Neural cell (in vitro differentiated cells): ENCODE measurements at regions not wholly inside any gene's neighbourhood (a gene's known extent, or its start where the extent isn't known, plus 50 kb on each side); places are given as distances from the start of the nearest gene placed in this dataset.

ENCODE experiments used
- H2AFZ ChIP-seq: fragments of 200-600, 300-800 bp; sonication (generic), shearing (Covaris generic); 2 replicates; pipeline ENCODE4 v1.6.0; 2014; ENCODE audit warnings: low read depth, mild to moderate bottlenecking, antibody characterized with exemption, low read length, moderate library complexity
- H3F3A ChIP-seq: fragments of 200-600 bp; shearing (Covaris generic); 2 replicates; pipeline ENCODE4 v1.6.1; 2016; ENCODE audit warnings: mild to moderate bottlenecking, moderate library complexity, mixed read lengths, antibody characterized with exemption, low read length; ENCODE audit not compliant: insufficient read depth, poor library complexity, severe bottlenecking
- H3K27ac ChIP-seq: fragments of 200-600, 300-800 bp; sonication (generic), shearing (Covaris generic); 2 replicates; pipeline ENCODE4 v1.5.1; 2014; ENCODE audit warnings: mild to moderate bottlenecking, low read length, moderate library complexity
- H3K27me3 ChIP-seq: fragments of 300-800, 200-600 bp; sonication (generic), shearing (Covaris generic); 2 replicates; pipeline ENCODE4 v1.6.0; 2014; ENCODE audit warnings: mild to moderate bottlenecking, low read depth, low read length, moderate library complexity; ENCODE audit not compliant: insufficient read depth
- H3K36me3 ChIP-seq: fragments of 300-800, 200-600 bp; sonication (generic), shearing (Covaris generic); 2 replicates; pipeline ENCODE4 v1.5.1; 2014; ENCODE audit warnings: mild to moderate bottlenecking, antibody characterized with exemption, low read length, moderate library complexity; ENCODE audit not compliant: insufficient read depth
- H3K4me2 ChIP-seq: fragments of 300-800, 200-600 bp; sonication (generic), shearing (Covaris generic); 2 replicates; pipeline ENCODE4 v1.6.0; 2014; ENCODE audit warnings: mild to moderate bottlenecking, low read length
- H3K4me3 ChIP-seq: fragments of 300-800, 200-600 bp; sonication (generic), shearing (Covaris generic); 2 replicates; pipeline ENCODE4 v1.5.1; 2014; ENCODE audit warnings: mild to moderate bottlenecking, low read length, moderate library complexity
- H3K79me2 ChIP-seq: fragments of 200-600 bp; shearing (Covaris generic); replicated peaks from 2 replicates; pipeline ENCODE4 v1.6.0; 2014; ENCODE audit warnings: mild to moderate bottlenecking, low read length, moderate library complexity; ENCODE audit not compliant: insufficient read depth
- H3K9ac ChIP-seq: fragments of 300-800, 200-600 bp; sonication (generic), shearing (Covaris generic); 2 replicates; pipeline ENCODE4 v1.6.1; 2016; ENCODE audit warnings: mild to moderate bottlenecking, low read length, mixed read lengths
- H3K9me2 ChIP-seq: fragments of 200-600 bp; shearing (Covaris generic); 2 replicates; pipeline ENCODE4 v1.6.1; 2016; ENCODE audit warnings: mild to moderate bottlenecking, low read length, mixed read lengths; ENCODE audit not compliant: insufficient read depth
- H3K9me3 ChIP-seq: fragments of 200-600, 300-800 bp; sonication (generic), shearing (Covaris generic); 2 replicates; pipeline ENCODE4 v1.6.1; 2016; ENCODE audit warnings: mild to moderate bottlenecking, mixed run types, low read length, moderate library complexity, mixed read lengths
- H4K20me1 ChIP-seq: fragments of 200-600 bp; shearing (Covaris generic); 2 replicates; pipeline ENCODE4 v1.6.1; 2016; ENCODE audit warnings: mild to moderate bottlenecking, mixed run types; ENCODE audit not compliant: insufficient read depth
- CTCF ChIP-seq: fragments of 450-650 bp; IDR thresholded peaks from 2 replicates; pipeline ENCODE4 v1.5.1; 2014; ENCODE audit warnings: antibody characterized with exemption, mild to moderate bottlenecking, moderate library complexity; ENCODE audit not compliant: poor library complexity, severe bottlenecking
- EP300 ChIP-seq: fragments of 450-650 bp; conservative IDR thresholded peaks from 2 replicates; pipeline ENCODE4 v1.6.1; 2014; ENCODE audit warnings: antibody characterized with exemption, mild to moderate bottlenecking, moderate library complexity; ENCODE audit not compliant: poor library complexity, severe bottlenecking
- EZH2 ChIP-seq: fragments of 200-600, 300-800 bp; shearing (Covaris generic), sonication (generic); IDR thresholded peaks from 2 replicates; pipeline ENCODE4 v1.6.1; 2014; ENCODE audit warnings: antibody characterized with exemption, low read length, borderline replicate concordance, mild to moderate bottlenecking; ENCODE audit not compliant: insufficient read depth, poor library complexity, severe bottlenecking
- MXI1 ChIP-seq: fragments of 450-650 bp; conservative IDR thresholded peaks from 2 replicates; pipeline ENCODE4 v1.6.1; 2014; ENCODE audit warnings: antibody characterized with exemption, mild to moderate bottlenecking; ENCODE audit not compliant: poor library complexity, severe bottlenecking
- POLR2AphosphoS5 ChIP-seq: IDR thresholded peaks from 2 replicates; pipeline ENCODE4 v1.6.1; 2012
- RAD21 ChIP-seq: fragments of 450-650 bp; conservative IDR thresholded peaks from 2 replicates; pipeline ENCODE4 v1.6.1; 2014; ENCODE audit warnings: antibody characterized with exemption, mild to moderate bottlenecking, moderate library complexity
- REST ChIP-seq: IDR thresholded peaks from 2 replicates; pipeline ENCODE4 v1.6.1; 2012; ENCODE audit warnings: borderline replicate concordance
- SMC3 ChIP-seq: fragments of 450-650 bp; conservative IDR thresholded peaks from 2 replicates; pipeline ENCODE4 v1.6.1; 2014; ENCODE audit warnings: antibody characterized with exemption, mild to moderate bottlenecking, moderate library complexity; ENCODE audit not compliant: poor library complexity
- TAF1 ChIP-seq: IDR thresholded peaks from 2 replicates; pipeline ENCODE4 v1.6.1; 2012; ENCODE audit warnings: low read depth

GRCh38 chr13:105220881-105221280, 1314.6 kb downstream of the EFNB2 start:
- H3K36me3 ChIP-seq: no peaks in the 10 kb centered on the region
- no peak overlapping the region for H3K27ac ChIP-seq
- no peak overlapping the region for H3K9ac ChIP-seq
- H3K9me3 ChIP-seq: no peaks in the 10 kb centered on the region
- H4K20me1 ChIP-seq: no peaks in the 10 kb centered on the region
- H3F3A ChIP-seq: no peaks in the 10 kb centered on the region
- no peaks in the 10 kb centered on the region for H3K27me3 ChIP-seq
- TF ChIP-seq SMC3 (no peak), CTCF (no peak), REST (no peak), MXI1 (no peak), RAD21 (no peak), TAF1 (no peak), EP300 (no peak), POLR2AphosphoS5 (no peak), EZH2 (no peak)
- H2AFZ ChIP-seq: no peak overlapping the region
- H3K4me3 ChIP-seq: no peak overlapping the region
- no peak overlapping the region for H3K4me2 ChIP-seq
- no peaks in the 10 kb centered on the region for H3K79me2 ChIP-seq
- no peaks in the 10 kb centered on the region for H3K9me2 ChIP-seq

- Histone ChIP-seq H3F3A (no peaks in the 10 kb centered on the region), H3K27me3 (no peaks in the 10 kb centered on the region), H3K9me3 (no peaks in the 10 kb centered on the region), H4K20me1 (no peaks in the 10 kb centered on the region), H3K36me3 (no peaks in the 10 kb centered on the region), H3K9ac (no peak overlapping the region), H3K4me2 (no peak overlapping the region), H3K27ac (no peak overlapping the region), H3K9me2 (no peaks in the 10 kb centered on the region), H3K4me3 (no peak overlapping the region), H3K79me2 (no peaks in the 10 kb centered on the region), H2AFZ (no peak overlapping the region)
- TF ChIP-seq RAD21: no peak
- no peak for TF ChIP-seq EZH2
Measured at GRCh38 chr13:105220063-105220462, 1315.4 kb downstream of the EFNB2 start.

- Histone ChIP-seq H3K4me2 (no peak overlapping the region), H3K36me3 (no peaks in the 10 kb centered on the region), H3K4me3 (no peak overlapping the region), H4K20me1 (no peaks in the 10 kb centered on the region), H3K9me2 (no peaks in the 10 kb centered on the region), H3K79me2 (no peaks in the 10 kb centered on the region), H3F3A (no peaks in the 10 kb centered on the region), H3K9me3 (no peaks in the 10 kb centered on the region), H3K27ac (no peak overlapping the region), H3K9ac (no peak overlapping the region), H2AFZ (no peak overlapping the region), H3K27me3 (no peaks in the 10 kb centered on the region)
- TF ChIP-seq EZH2 (no peak), CTCF (no peak), SMC3 (no peak), POLR2AphosphoS5 (no peak), EP300 (no peak), TAF1 (no peak), MXI1 (no peak), REST (no peak), RAD21 (no peak)
Measured at GRCh38 chr13:105219651-105220050, 1315.8 kb downstream of the EFNB2 start.
